ENCODE measurements at regions not wholly inside any gene's neighbourhood (a gene's known extent, or its start where the extent isn't known, plus 50 kb on each side); places are given as distances from the start of the nearest gene placed in this dataset.

- intact Hi-C loops (cut with DNase I) = no loop called here
- no peak for ATAC-seq
- no peak for DNase-seq (ENCODE audit: missing footprints)
These were observed 306.5 kb upstream of the NFE2L3 start for GRCh38 chr7:25845464-25845863.

- intact Hi-C loops (cut with DNase I) = no loop called here
- DNase-seq (ENCODE audit: missing footprints) = peak; percentile 90
- ATAC-seq = peak; percentile 67
These were observed 305.3 kb upstream of the NFE2L3 start for GRCh38 chr7:25846722-25847121.

- intact Hi-C loops (cut with DNase I) = no loop called here
- no peak for ATAC-seq
- DNase-seq (ENCODE audit: missing footprints) = no peak
These were observed 304.5 kb upstream of the NFE2L3 start for GRCh38 chr7:25847336-25848070.

DNA sequence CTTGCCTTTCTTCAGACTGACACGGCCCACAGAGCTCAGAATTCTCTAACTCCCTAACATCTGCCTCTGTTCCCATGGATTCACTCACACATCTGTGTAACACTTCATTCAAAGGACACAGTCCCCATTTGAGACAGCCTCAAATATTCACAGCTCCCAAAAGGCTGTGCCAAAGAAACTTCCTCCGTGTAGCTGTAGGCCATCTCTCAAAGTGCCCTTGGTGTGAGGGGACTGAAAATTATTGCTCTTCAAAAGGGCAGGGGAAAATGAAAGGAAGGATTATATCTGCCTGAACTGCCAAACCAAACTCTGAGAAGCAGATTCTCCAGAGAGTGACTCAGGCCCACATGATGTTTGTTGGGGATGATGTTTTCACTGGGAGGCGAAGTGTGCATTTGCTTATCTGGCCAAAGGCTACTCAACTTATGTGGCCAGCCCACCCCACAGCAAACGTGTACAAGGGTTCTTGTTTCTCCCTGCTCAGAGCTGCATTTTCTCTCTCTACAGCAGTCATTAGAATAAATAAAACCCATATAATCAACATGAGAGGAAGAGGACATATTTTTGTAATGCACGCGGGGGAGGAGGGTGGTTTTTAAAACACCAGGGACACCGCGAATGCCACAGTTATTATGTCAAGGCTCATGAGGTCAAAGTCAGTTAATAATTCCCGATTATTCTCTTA lies 302.4 kb upstream of the NFE2L3 start:
- DNase-seq (ENCODE audit: missing footprints) (no peak), ATAC-seq (peak; percentile 69)
- intact Hi-C loops (cut with DNase I) = loop anchor here (2.0 kb wide), 2 partner anchors 283 to 591 kb away; no protein-coding TSS in a partner anchor

- DNase-seq (ENCODE audit: missing footprints) (no peak), ATAC-seq (no peak)
- intact Hi-C loops (cut with DNase I) = loop anchor here (2.0 kb wide), 2 partner anchors 283 to 591 kb away; no protein-coding TSS in a partner anchor
These were observed 301.8 kb upstream of the NFE2L3 start for GRCh38 chr7:25850216-25850615.

DNA sequence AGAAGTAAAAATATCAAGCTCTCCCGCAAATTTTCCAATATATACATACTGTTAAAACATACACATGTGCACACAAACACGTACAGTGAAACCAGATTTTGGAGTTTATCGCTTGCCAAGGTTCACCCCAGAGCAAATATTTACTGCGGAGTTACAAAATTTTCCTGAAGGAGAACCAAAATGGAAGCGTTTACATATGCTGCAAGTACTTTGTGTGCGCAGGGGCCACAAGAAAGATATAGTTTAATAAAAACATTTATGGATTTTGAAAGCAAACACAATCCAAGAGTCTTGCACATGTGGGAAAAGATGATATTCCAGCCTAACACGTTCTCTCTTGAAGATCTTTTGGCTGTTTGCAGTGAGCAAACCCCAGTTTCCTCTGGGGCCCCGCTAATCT lies 301.3 kb upstream of the NFE2L3 start:
- ATAC-seq (no peak), DNase-seq (ENCODE audit: missing footprints) (no peak)
- intact Hi-C loops (cut with DNase I) = loop anchor here (1.0 to 2.0 kb wide), 3 partner anchors 284 to 592 kb away; no protein-coding TSS in a partner anchor

DNA sequence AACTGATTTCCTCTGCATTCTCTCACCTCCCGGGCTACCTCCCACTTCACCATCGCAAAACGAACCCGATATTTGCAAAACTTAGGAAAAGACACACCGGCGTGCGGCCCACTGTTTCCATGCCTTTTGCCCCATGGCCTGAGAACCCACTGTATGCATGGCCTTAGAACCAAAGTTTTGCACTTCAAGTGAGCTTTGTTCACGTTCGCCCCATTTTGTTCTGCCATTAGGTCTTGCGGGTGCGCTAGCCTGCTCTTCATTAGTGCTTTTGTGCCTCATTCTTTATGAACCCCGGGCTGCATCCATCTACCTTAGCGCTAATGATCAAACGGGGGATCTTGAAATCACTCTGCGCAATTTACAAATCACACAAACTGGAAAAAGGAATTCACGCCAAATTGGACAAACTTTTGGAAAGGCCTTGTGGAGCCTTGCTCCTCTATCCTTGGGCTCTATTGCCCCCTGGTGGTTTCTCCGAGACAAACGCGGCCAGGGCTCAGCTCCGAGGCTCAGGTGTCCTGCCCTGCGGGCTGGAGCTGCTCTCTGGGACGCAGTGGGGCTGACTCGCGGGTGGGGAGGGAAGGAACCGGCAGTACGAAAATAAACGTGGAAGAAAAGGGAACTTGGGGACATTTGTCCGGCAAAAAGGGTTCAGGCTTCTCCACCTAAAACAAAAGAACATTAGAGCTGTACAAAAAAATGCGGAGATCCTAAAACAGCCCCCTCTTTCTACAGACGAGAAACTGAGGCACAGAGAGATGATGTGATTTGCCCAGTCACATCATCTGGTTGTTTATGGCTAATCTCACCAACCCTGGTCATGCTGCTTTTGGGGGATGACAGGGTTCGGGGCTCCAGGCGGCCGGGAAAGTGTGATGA lies 300.4 kb upstream of the NFE2L3 start:
- peak; percentile 85 for DNase-seq (ENCODE audit: missing footprints)
- ATAC-seq = peak; percentile 73
- intact Hi-C loops (cut with DNase I) = loop anchor here (1.0 to 2.0 kb wide), 3 partner anchors 285 to 593 kb away; no protein-coding TSS in a partner anchor

GRCh38 chr7:25852211-25852938 lies 299.6 kb upstream of the NFE2L3 start:
- intact Hi-C loops (cut with DNase I) = no loop called here
- peak; percentile 56 for DNase-seq (ENCODE audit: missing footprints)
- ATAC-seq = peak; percentile 12

GRCh38 chr7:25852939-25853271 lies 299.1 kb upstream of the NFE2L3 start:
- intact Hi-C loops (cut with DNase I) = loop anchor here (1.0 kb wide), 1 partner anchor 460 kb away; no protein-coding TSS in a partner anchor
- DNase-seq (ENCODE audit: missing footprints) (no peak), ATAC-seq (no peak)

DNA sequence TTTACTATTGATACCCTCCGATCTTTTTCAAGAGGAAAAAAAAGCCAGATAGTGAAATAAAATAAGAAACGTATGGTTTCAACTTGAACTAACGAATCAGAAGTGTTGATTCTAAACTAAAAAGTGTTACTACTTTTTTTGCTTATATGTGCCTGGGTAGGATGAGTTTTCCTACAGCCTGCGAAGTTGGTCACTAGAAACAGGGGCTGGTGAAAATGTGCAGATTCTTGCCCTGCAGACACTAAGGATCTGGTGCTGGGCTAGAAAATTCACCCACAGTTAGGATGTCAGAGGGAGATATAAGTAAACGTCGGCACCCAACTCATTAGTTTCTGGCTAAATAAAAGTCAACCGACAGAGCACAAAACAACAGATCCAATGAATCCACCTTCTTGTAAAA lies 298.7 kb upstream of the NFE2L3 start:
- DNase-seq (ENCODE audit: missing footprints) (no peak), ATAC-seq (no peak)
- intact Hi-C loops (cut with DNase I) = loop anchor here (1.0 kb wide), 1 partner anchor 460 kb away; no protein-coding TSS in a partner anchor

DNA sequence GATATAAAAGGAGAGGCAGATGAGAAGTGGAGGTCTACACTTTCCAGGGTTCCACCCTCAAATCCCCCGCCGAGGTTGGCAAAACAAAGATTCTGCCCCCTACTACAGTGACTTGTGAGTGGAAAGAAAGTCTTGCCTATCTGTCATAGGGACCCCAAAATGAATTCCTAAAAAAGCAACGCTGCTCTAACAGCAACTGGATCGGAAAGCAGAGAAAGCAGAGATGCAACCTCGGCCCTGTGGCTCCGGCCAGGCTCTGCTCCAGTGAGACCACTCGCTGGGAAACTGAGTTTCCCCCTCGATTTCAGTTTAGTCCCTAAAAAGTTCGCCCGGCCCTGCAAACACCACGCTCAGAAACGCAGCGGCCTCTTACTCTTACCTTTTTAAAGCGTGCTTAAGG lies 297.9 kb upstream of the NFE2L3 start:
- DNase-seq (ENCODE audit: missing footprints) (peak; percentile 55), ATAC-seq (no peak)
- intact Hi-C loops (cut with DNase I) = no loop called here

- DNase-seq (ENCODE audit: missing footprints) = no peak
- intact Hi-C loops (cut with DNase I) = no loop called here
- no peak for ATAC-seq
These were observed 297.1 kb upstream of the NFE2L3 start for GRCh38 chr7:25854608-25855497.

- ATAC-seq (no peak), DNase-seq (ENCODE audit: missing footprints) (no peak)
- intact Hi-C loops (cut with DNase I) = no loop called here
These were observed 295.9 kb upstream of the NFE2L3 start for GRCh38 chr7:25855854-25856782.

- ATAC-seq (no peak), DNase-seq (ENCODE audit: missing footprints) (no peak)
- intact Hi-C loops (cut with DNase I) = no loop called here
These were observed 294.5 kb upstream of the NFE2L3 start for GRCh38 chr7:25857376-25858067.

- intact Hi-C loops (cut with DNase I) = no loop called here
- ATAC-seq (no peak), DNase-seq (ENCODE audit: missing footprints) (no peak)
These were observed 293.8 kb upstream of the NFE2L3 start for GRCh38 chr7:25858200-25858524.

Measured in Right ventricle myocardium inferior (tissue), 1 donor.